H1 (cell line): ENCODE measurements at regions not wholly inside any gene's neighbourhood (a gene's known extent, or its start where the extent isn't known, plus 50 kb on each side); places are given as distances from the start of the nearest gene placed in this dataset.

Source experiments
- CEBPB ChIP-seq: IDR thresholded peaks from 2 replicates; pipeline ENCODE4 v1.6.1; 2012; ENCODE audit warnings: low read depth, low read length
- CHD1 ChIP-seq: IDR thresholded peaks from 2 replicates; pipeline ENCODE4 v1.6.1; 2012; ENCODE audit warnings: low read depth, low read length, improper control_type of control experiment
- EZH2 ChIP-seq: fragments of 200-600 bp; sonication (generic); IDR thresholded peaks from 2 replicates; pipeline ENCODE4 v1.7.1; 2012; ENCODE audit warnings: low read depth, mild to moderate bottlenecking, moderate library complexity, low read length, inconsistent platforms; ENCODE audit not compliant: severe bottlenecking
- GTF2F1 ChIP-seq: IDR thresholded peaks from 2 replicates; pipeline ENCODE4 v1.6.1; 2012; ENCODE audit warnings: low read depth, low read length, improper control_type of control experiment, borderline replicate concordance
- HDAC6 ChIP-seq: IDR thresholded peaks from one replicate; pipeline ENCODE4 v1.7.1; 2012; ENCODE audit warnings: low read depth, mild to moderate bottlenecking, inconsistent platforms, low read length, moderate library complexity
- PHF8 ChIP-seq: fragments of 200-600 bp; sonication (generic); conservative IDR thresholded peaks from 2 replicates; pipeline ENCODE4 v1.7.1; 2012; ENCODE audit warnings: low read depth, mild to moderate bottlenecking, inconsistent platforms, low read length, moderate library complexity
- POLR2A ChIP-seq, 2 experiments: IDR thresholded peaks; 1 replicate in 1 of 2; 2 replicates in 1 of 2; pipeline ENCODE4 v1.6.1; 2011; ENCODE audit warnings: low read depth in 2 of 2, low read length in 2 of 2, mild to moderate bottlenecking in 2 of 2; ENCODE audit errors: control extremely low read depth in 1 of 2
- POU5F1 ChIP-seq: IDR thresholded peaks from 2 replicates; pipeline ENCODE4 v1.6.1; 2011; ENCODE audit warnings: low read depth, mild to moderate bottlenecking, low read length, moderate library complexity
- RAD21 ChIP-seq, 2 experiments: IDR thresholded peaks in 1 of 2; conservative IDR thresholded peaks in 1 of 2; 2 replicates each; pipeline ENCODE4 v1.6.1; 2011; ENCODE audit warnings: low read depth in 2 of 2, low read length in 2 of 2, improper control_type of control experiment in 1 of 2, inconsistent platforms in 1 of 2, mild to moderate bottlenecking in 1 of 2, moderate library complexity in 1 of 2
- RNF2 ChIP-seq: fragments of 200-900, 300-1000 bp; sonication (generic); IDR thresholded peaks from 2 replicates; pipeline ENCODE4 v1.7.1; 2016; ENCODE audit warnings: borderline replicate concordance, low read depth, mild to moderate bottlenecking, antibody characterized with exemption, low read length; ENCODE audit not compliant: poor library complexity, severe bottlenecking; ENCODE audit errors: missing control alignments
- RXRA ChIP-seq: IDR thresholded peaks from 2 replicates; pipeline ENCODE4 v1.6.1; 2011; ENCODE audit warnings: low read depth, mild to moderate bottlenecking, low read length, moderate library complexity; ENCODE audit not compliant: insufficient read depth
- SP4 ChIP-seq: IDR thresholded peaks from 2 replicates; pipeline ENCODE4 v1.6.1; 2012; ENCODE audit warnings: low read length, inconsistent platforms
- SRF ChIP-seq: IDR thresholded peaks from 2 replicates; pipeline ENCODE4 v1.6.1; 2011; ENCODE audit warnings: mild to moderate bottlenecking, low read depth, low read length, moderate library complexity
- TF ChIP-seq, protein P1 (sequence below), 3 experiments: IDR thresholded peaks; 1 replicate in 2 of 3; 2 replicates in 1 of 3; pipeline versions ENCODE4 v1.5.1 to v1.6.1; 2011; ENCODE audit warnings: low read length in 3 of 3, mild to moderate bottlenecking in 3 of 3, inconsistent platforms in 2 of 3, low read depth in 1 of 3, moderate library complexity in 1 of 3; ENCODE audit not compliant: insufficient read depth in 1 of 3; ENCODE audit errors: control extremely low read depth in 1 of 3

DNA sequence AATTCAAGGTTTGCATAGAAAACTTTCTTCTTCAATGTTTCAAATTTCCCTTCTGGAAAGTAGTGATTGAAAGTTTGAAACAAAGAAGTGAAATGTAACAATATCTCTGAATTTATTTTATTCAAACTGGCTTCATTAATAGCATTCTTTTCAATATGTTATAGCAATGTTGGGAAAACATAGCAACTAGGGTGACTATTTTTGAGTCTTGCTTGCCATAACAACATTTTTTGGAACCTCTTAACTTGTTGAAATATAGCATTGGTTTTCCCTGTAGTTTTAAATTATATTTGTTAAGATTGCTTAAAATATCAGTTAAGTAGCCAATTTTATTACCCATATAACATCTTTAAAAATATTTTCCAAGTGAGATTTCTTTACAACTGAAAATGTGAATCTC is 141.7 kb upstream of the OSR1 start:
- no peak for TF ChIP-seq SP4
- TF ChIP-seq CHD1: no peak
- TF ChIP-seq, protein P1, sequence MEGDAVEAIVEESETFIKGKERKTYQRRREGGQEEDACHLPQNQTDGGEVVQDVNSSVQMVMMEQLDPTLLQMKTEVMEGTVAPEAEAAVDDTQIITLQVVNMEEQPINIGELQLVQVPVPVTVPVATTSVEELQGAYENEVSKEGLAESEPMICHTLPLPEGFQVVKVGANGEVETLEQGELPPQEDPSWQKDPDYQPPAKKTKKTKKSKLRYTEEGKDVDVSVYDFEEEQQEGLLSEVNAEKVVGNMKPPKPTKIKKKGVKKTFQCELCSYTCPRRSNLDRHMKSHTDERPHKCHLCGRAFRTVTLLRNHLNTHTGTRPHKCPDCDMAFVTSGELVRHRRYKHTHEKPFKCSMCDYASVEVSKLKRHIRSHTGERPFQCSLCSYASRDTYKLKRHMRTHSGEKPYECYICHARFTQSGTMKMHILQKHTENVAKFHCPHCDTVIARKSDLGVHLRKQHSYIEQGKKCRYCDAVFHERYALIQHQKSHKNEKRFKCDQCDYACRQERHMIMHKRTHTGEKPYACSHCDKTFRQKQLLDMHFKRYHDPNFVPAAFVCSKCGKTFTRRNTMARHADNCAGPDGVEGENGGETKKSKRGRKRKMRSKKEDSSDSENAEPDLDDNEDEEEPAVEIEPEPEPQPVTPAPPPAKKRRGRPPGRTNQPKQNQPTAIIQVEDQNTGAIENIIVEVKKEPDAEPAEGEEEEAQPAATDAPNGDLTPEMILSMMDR (IDR thresholded peaks at IDR 0.05; ENCODE audit: control extremely low read depth in 1 of 3, insufficient read depth in 1 of 3, low read depth in 1 of 3, low read length in 3 of 3): no peak
- TF ChIP-seq POLR2A (IDR thresholded peaks at IDR 0.05; ENCODE audit: control extremely low read depth in 1 of 2, low read depth in 2 of 2, low read length in 2 of 2): no peak
- no peak for TF ChIP-seq HDAC6
- no peak for TF ChIP-seq GTF2F1
- no peak for TF ChIP-seq RAD21 (IDR thresholded peaks at IDR 0.05 in 1 of 2, conservative IDR thresholded peaks at IDR 0.05 in 1 of 2; ENCODE audit: low read depth in 2 of 2, low read length in 2 of 2)
- TF ChIP-seq SRF: no peak
- no peak for TF ChIP-seq RXRA
- TF ChIP-seq CEBPB: no peak
- TF ChIP-seq RNF2: no peak
- TF ChIP-seq PHF8: no peak
- no peak for TF ChIP-seq POU5F1
- no peak for TF ChIP-seq EZH2
